AG09319 (cell line): ENCODE measurements at regions not wholly inside any gene's neighbourhood (a gene's known extent, or its start where the extent isn't known, plus 50 kb on each side); places are given as distances from the start of the nearest gene placed in this dataset.

Experiments used
- DNase-seq: peaks from one replicate; pipeline ENCODE4 v3.0.0-alpha.2; 2010; ENCODE audit warnings: low read depth; ENCODE audit errors: extremely low read depth
- TF ChIP-seq, protein P1 (sequence below): IDR thresholded peaks from 2 replicates; pipeline ENCODE4 v1.5.1; 2011; ENCODE audit warnings: low read depth, mild to moderate bottlenecking, inconsistent platforms, low read length, moderate library complexity

DNA sequence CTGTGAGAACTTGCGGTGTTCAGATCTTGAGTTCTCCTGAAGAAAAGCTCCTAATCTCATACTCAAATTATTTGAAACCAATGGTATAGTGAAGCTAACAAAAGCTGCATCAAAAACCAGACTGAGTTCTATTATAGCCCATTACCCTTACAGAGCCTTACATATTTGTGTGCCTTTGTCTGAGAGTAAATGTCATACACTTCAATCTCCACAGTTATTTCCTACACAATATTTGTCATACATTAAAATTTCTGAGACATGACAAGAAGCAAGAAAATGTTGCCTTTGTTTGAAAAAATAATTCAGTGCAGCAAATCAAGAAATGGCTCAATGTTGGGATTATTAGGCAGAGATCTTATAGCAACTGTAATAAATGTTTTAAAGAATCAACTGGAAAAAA, 776.1 kb upstream of the MBL2 start:
- TF ChIP-seq, protein P1, sequence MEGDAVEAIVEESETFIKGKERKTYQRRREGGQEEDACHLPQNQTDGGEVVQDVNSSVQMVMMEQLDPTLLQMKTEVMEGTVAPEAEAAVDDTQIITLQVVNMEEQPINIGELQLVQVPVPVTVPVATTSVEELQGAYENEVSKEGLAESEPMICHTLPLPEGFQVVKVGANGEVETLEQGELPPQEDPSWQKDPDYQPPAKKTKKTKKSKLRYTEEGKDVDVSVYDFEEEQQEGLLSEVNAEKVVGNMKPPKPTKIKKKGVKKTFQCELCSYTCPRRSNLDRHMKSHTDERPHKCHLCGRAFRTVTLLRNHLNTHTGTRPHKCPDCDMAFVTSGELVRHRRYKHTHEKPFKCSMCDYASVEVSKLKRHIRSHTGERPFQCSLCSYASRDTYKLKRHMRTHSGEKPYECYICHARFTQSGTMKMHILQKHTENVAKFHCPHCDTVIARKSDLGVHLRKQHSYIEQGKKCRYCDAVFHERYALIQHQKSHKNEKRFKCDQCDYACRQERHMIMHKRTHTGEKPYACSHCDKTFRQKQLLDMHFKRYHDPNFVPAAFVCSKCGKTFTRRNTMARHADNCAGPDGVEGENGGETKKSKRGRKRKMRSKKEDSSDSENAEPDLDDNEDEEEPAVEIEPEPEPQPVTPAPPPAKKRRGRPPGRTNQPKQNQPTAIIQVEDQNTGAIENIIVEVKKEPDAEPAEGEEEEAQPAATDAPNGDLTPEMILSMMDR: no peak
- DNase-seq: no peak

DNA sequence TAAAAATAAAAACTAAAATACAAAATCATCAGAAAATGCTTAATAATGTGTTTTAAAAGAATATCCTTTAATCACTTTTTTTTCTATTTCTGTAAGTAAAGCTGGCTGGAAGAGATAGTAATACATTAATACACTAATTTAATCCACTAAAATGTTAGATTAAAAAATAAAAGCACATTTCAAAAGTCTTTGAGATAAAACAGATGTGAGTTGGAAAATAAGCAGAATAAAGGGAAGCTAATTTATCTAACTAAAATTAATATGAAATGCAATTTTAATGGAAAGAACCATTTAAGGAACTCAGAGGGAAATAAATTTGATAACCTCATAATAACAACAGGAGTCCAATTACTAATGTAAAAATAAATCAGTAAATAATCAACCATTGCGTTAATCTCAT, 774.8 kb upstream of the MBL2 start:
- no peak for DNase-seq
- TF ChIP-seq, protein P1: no peak

DNA sequence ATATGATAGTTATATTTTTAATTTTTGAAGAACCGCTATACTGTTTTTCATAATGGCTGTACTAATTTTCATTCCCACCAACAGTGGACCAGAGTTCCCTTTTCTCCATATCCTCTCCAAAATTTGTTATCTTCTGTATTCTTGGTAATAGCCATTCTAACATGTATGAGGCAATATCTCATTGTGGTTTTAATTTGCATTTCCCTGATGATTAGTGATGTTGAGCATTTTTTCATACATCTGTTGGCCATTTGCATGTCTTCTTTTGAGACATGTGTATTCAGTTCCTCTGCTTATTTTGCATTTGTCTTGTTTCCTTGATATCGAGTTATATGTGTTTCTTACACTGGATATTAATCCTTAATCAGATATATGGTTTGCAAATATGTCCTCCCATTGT, 770.8 kb upstream of the MBL2 start:
- TF ChIP-seq, protein P1: no peak
- no peak for DNase-seq

DNA sequence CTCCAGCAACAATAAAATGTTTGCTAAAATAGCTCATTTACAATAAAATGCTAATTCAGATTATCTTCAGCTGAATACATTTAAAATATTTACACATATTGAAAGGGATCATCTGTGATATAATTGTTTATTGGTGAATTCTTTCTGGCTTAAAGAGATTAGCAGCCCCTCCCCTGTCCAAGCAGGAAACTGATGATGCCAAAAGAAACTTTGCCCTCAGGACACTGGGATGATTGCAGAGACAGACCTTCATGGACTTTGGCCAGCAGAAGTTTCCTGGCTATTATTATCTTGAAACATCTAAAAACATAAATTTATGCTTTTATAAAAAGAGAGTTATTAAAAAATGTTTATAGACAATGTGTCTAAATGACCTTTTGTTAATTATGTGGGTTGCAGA, 764.9 kb upstream of the MBL2 start:
- TF ChIP-seq, protein P1: no peak
- no peak for DNase-seq

DNA sequence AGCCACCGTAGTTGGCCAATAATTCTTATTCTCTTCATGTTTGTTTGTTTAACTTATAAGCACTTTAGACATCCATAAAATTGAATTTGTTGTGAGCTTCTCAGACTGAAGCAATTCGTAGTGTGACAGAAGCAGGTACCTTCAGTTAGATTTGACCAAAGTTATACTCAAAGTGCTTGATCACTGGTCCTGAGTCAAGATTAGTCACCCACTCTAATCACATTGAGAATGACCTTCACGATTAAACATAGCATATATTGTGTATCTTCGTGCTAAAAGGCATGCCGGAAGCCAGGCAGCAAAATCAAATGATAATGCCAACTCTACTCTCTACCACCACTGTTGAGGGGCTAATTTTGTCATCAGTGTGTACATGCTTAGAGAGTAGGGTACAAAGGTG, 763.7 kb upstream of the MBL2 start:
- TF ChIP-seq, protein P1: no peak
- no peak for DNase-seq

DNA sequence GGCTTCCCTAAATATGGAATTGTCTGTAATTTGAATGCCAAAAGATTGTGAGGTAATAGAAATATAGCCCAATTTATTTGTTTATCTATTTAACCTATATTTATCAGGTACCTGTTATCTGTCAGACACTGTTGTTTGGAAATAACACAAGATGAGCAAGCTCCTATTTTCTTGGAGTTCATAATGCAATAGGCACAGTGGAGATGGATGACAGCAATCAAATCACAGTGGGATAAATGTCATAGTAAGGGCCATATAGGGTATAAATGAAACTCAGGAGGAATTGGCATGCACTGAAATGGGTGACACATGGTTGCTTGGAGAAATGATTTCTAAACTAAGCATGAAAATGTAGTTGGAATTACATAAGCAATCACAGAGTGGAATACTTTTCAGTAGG, 761.8 kb upstream of the MBL2 start:
- no peak for DNase-seq
- TF ChIP-seq, protein P1: no peak

DNA sequence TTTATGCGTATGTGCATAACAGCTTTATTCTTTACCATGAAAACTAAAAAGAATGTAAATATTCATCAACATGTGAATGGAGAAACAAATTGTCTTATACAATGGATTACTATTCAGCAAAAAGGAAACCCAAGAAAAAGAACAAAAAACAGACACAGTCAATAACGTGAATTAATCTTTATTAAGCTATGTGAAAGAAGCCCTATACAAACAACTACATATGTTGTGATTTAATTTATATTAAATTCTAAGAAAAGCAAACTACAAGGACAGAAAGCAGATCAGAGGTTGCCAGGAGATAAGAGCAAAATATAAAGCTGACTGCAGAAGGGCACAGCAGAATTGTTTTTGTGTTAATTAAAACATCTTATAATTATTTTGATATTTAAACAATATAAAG, 756.4 kb upstream of the MBL2 start:
- no peak for DNase-seq
- TF ChIP-seq, protein P1: no peak

DNA sequence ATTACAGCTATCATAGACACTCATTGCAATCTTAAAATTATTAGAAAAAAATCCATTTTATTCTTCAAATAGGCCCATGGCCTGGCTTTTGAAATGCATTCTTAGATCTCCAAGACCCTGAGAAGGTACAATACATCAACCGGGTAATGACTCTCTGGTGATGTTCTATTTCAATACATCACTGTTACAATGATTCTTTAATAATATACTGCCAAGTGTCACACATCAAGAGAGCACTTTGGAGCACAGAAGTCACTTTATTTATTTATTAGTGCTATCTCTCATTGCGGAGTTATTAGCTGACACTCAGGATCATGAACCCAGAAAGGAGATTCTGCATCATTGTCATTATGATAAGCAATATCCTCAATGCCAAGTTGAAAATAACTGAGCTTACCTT, 748.5 kb upstream of the MBL2 start:
- no peak for DNase-seq
- TF ChIP-seq, protein P1: no peak
